A673 (cell line): ENCODE measurements at regions not wholly inside any gene's neighbourhood (a gene's known extent, or its start where the extent isn't known, plus 50 kb on each side); places are given as distances from the start of the nearest gene placed in this dataset.

ENCODE experiments used
- EZH2 ChIP-seq: fragments of 200-600 bp; sonication (generic); IDR thresholded peaks from 2 replicates; pipeline ENCODE4 v1.6.1; 2017; ENCODE audit warnings: borderline replicate concordance, low read depth, mild to moderate bottlenecking, mixed read lengths, antibody characterized with exemption, low read length; ENCODE audit not compliant: poor library complexity, severe bottlenecking
- TF ChIP-seq, protein P1 (sequence below): fragments of 300-800, 200-600 bp; sonication (generic); conservative IDR thresholded peaks from 2 replicates; pipeline ENCODE4 v1.5.1; 2017; ENCODE audit warnings: low read depth, mild to moderate bottlenecking, antibody characterized with exemption, low read length, moderate library complexity, mixed read lengths

DNA sequence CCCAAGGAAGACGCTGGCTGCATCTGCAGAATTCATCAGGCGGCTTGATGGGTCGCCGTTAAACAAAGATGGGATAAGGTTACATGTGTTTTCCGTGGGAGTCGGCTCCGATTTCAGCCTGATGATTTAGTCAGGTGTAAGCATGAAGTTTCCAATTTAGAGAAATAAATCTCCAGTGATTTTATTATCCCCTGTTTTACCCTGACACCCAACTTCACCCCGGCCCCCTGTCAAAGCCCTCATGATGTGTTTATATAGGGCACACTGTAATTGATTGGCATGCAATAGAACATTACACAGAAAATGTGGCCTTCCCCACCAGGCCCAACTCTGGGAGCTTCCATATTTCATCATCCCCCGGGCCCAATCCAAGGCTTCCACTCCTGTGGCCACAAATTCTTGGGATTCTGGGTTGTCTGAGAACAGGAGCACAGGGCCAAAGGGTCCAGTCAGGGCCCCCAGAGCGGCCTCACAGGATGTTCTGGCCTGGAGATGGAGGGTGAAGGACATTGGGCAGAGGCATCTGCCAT is 72.5 kb downstream of the FOXD2 start:
- TF ChIP-seq, protein P1, sequence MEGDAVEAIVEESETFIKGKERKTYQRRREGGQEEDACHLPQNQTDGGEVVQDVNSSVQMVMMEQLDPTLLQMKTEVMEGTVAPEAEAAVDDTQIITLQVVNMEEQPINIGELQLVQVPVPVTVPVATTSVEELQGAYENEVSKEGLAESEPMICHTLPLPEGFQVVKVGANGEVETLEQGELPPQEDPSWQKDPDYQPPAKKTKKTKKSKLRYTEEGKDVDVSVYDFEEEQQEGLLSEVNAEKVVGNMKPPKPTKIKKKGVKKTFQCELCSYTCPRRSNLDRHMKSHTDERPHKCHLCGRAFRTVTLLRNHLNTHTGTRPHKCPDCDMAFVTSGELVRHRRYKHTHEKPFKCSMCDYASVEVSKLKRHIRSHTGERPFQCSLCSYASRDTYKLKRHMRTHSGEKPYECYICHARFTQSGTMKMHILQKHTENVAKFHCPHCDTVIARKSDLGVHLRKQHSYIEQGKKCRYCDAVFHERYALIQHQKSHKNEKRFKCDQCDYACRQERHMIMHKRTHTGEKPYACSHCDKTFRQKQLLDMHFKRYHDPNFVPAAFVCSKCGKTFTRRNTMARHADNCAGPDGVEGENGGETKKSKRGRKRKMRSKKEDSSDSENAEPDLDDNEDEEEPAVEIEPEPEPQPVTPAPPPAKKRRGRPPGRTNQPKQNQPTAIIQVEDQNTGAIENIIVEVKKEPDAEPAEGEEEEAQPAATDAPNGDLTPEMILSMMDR, result no peak
- no peak for TF ChIP-seq EZH2
